ENCODE measurements at regions not wholly inside any gene's neighbourhood (a gene's known extent, or its start where the extent isn't known, plus 50 kb on each side); places are given as distances from the start of the nearest gene placed in this dataset.

DNA sequence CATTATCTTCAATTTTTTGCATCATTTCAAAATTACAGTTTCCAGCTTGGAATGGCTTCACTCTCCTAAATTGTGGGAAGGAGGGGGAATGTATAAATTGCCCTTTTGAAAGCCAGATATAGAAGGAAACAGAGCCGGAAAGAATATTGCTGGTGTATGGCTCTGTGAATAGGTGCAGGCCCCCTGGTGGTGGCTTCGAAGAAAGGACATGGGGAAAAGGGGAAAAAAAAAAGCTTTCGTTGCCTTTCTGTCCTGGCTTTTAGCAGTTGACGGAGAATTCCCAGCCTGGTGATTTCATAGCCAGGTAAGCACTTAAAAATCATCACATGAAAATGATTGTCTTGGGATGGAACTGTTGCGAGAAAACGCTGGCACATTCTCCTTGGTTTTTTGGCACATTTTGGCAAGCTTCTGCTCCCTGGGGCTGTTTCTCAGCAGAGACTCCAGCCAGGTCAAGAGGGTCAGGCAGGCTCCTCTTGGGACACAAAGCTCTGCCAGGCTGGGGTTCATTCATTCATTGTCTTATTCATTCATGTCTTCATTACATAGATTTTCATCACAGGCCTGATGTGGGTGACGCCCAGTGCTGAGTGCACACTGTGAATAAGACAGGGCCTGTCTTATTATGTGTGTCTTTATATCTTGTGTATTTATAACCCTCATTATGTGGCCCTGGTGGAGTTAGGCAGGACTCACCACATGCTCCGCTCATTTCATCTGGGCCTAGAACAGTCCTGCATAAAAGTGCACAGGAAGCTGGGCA, 300.0 kb upstream of the TPM1 start:
- DNase-seq (ENCODE audit: low read depth in 2 of 2), result no peak

GRCh38 chr15:62745621-62746225, 296.8 kb upstream of the TPM1 start:
- DNase-seq (ENCODE audit: low read depth in 2 of 2), result no peak

- DNase-seq (ENCODE audit: low read depth in 2 of 2), result no peak
These were observed 294.4 kb upstream of the TPM1 start for GRCh38 chr15:62748196-62748595.

- DNase-seq (ENCODE audit: low read depth in 2 of 2), result no peak
These were observed 293.3 kb upstream of the TPM1 start for GRCh38 chr15:62749036-62749815.

- no peak for DNase-seq (ENCODE audit: low read depth in 2 of 2)
These were observed 292.1 kb upstream of the TPM1 start for GRCh38 chr15:62750471-62750870.

- DNase-seq (ENCODE audit: low read depth in 2 of 2), result no peak
These were observed 289.7 kb upstream of the TPM1 start for GRCh38 chr15:62752657-62753517.

DNA sequence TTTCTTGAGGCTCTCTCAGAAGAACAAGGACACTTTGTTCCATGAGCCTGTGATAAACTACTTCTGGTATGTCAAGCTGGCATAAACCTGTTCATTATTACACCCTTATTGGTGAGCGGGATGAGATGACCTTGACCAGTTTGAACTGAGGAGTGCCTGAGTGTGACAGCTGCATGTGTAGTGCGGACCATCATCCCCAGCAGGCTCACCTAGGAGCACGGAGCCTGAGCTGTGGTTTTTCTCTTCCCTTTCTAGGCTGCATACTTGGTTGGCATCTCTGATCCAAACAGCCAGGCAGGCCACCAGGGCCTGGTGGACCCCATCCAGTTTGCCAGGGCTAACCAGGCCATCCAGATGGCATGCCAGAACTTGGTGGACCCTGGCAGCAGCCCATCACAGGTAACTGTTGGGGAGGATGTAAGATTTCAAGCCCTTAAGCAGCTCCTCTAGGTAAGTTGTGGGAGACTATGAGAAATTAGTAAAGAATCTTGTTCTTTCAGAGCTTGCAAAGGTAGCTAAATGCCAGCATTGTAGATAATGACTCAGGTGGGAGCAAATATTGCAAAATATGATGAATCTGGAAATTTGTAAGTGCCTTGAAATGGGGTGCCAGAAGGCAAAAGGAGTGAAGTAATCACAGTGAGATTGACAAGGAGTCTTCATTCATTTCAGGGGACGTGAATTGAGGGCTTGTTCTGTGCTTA, 288.9 kb upstream of the TPM1 start:
- no peak for DNase-seq (ENCODE audit: low read depth in 2 of 2)

GRCh38 chr15:62756326-62756994, 286.1 kb upstream of the TPM1 start:
- no peak for DNase-seq (ENCODE audit: low read depth in 2 of 2)

GRCh38 chr15:62756995-62757360, 285.6 kb upstream of the TPM1 start:
- DNase-seq (ENCODE audit: low read depth in 2 of 2), result no peak

DNA sequence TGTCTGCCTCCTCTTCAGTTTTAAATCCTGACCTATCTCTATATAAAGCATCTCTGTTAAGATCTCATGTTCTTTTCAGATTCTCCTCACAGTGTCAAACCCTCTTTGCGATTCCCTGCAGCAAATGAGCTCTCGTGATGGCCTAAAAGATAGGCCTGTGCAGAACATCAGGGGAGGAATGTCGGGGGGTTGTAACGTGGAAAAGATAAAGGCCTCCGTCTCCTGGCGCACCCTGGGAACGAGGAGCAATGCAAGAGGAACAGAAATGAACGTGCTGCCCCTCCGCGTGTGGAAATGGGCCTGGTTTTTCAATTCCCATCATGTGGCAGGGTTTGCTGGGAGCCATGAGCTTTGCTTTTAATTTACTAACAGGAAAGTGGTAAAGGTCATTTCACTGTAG, 285.0 kb upstream of the TPM1 start:
- no peak for DNase-seq (ENCODE audit: low read depth in 2 of 2)

DNA sequence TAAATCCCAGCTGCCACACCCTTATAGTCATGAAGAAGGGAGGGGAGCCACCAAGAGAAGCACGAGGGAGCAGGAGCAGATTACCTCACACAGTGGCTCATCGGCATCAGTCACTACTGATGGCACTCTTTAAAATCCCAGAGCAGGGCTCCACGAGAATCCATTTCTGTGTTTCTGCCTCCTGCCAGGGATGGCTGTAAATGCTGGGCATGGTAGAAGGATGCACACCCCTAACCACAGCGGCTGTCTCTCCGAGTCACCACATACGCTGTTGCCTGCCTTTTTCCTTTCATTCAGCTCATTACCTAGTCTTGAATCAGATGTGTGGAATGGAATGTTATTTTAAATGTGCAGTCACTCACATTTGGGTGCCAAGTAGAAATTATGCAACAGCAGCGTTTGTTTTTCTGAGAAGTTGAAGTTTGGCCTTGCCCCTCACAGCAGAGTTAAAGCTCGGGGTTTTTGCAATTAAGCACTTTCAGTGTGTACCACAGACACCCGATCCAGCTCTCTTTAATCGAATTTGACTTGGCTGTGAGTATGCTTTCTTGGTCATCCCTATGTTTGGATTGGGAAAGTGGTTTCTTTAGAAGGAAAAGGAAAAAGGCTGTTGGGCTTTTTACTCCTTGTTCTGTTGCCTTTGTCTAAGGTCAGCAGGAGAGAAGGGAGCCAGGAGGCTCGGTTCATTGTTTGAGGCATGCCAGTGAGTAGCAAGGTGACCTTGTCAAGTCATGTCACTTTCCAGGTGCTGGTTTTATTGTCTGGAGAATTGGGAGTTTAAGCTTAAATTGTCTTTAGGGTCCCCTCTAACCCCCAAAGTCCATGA, 284.2 kb upstream of the TPM1 start:
- DNase-seq (ENCODE audit: low read depth in 2 of 2), result no peak

DNA sequence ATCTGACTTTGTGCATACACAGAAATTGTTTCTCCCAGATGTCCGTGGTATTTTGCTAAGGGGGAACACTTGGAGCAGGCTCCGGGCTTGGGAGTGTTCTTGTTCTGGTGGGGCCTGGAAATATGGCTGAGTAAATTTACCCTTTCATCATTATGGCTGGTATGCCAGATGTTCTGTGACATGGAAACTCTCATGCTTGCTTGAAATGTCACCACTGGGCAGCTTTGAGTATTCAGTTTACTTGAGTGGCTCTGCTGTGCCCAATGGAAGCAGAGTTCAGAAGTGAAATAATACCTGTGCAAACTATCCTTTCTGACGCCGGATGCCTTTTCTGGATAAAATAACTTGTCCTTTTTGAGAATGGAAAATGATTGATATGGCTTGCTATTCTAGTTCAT, 283.6 kb upstream of the TPM1 start:
- DNase-seq (ENCODE audit: low read depth in 2 of 2), result no peak

DNA sequence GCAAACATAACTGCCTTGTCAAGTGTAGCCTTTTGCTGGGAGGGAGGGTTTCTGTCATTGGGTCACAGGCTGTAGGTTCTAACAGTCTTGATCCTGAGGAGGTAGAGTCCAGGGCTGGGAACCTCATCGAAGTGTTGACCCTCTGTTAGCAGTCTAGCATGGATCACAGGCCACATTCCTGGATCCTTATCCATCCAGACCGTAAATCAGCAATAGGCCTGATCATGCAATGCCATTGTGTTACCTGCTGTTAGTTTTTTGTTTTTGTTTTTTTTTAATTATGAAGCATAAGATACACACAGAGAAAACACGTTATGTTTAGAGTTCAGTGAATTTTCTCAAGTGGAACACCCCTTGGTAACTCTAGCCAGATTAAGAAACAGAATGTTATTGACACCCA, 282.0 kb upstream of the TPM1 start:
- no peak for DNase-seq (ENCODE audit: low read depth in 2 of 2)

DNA sequence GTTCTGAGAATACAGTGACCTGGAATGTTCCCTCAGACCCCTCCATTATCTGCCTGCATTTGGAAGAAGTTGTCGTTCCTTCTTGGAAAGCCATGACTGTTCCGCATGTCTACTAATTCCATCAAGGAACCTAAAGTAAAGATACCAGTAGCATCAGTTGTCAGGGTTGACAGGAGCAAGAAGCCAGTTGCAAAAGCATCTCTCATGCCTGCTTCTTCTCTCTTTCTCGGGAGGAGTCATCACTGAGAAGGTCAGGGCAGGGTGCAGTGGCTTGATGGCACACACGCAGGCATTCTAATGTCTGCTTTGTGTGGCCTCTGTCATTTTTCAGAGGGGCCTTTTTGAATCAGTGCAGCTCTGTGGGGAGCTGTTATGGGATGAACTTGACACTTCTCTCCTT, 276.6 kb upstream of the TPM1 start:
- no peak for DNase-seq (ENCODE audit: low read depth in 2 of 2)

- DNase-seq (ENCODE audit: low read depth in 2 of 2), result no peak
These were observed 275.9 kb upstream of the TPM1 start for GRCh38 chr15:62766599-62766998.

- DNase-seq (ENCODE audit: low read depth in 2 of 2), result no peak
These were observed 272.9 kb upstream of the TPM1 start for GRCh38 chr15:62769604-62770003.

- no peak for DNase-seq (ENCODE audit: low read depth in 2 of 2)
These were observed 272.4 kb upstream of the TPM1 start for GRCh38 chr15:62770111-62770660.

GRCh38 chr15:62770752-62771151, 271.8 kb upstream of the TPM1 start:
- DNase-seq (ENCODE audit: low read depth in 2 of 2), result no peak

DNA sequence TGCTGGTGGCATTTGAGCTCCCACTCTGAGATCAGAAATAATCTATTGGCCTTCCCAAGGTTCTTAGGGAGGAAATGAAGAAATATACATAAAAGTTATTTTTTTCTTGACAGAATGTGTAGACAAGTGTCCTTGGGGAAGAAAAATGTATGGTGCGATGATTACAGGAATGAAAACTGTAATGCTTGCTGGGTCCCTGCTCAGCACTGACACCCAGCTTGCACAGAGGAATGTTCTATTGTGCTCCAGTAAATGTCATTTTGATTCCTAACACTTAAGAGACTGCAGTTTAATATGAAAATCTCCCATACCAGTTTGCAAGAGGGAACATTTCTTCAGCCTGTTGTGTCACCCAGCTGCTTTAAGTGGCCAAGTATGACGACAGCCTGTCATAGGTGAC, 271.3 kb upstream of the TPM1 start:
- no peak for DNase-seq (ENCODE audit: low read depth in 2 of 2)

Data from stimulated activated CD8-positive, alpha-beta memory T cell treated with anti-CD3 and anti-CD28 coated beads, Interleukin-15, amount 100 ng/mL, for 4 hours (primary cell).